Activated T-cell treated with anti-CD3 and anti-CD28 coated beads, Interleukin-2, amount 50 U/mL, for 24 hours (primary cell): ENCODE measurements at regions not wholly inside any gene's neighbourhood (a gene's known extent, or its start where the extent isn't known, plus 50 kb on each side); places are given as distances from the start of the nearest gene placed in this dataset.
"Not testable (repeated sequence)": the region's sequence is repeated elsewhere in the genome, so short reads cannot be mapped to it uniquely, and the experiment has no call there.

Experiments
- DNase-seq: peaks from one replicate; pipeline ENCODE4 v3.0.0-alpha.2; 2020
- H3K27ac Mint-ChIP-seq: 2 replicates; pipeline ENCODE4 v1.8.0; 2020; ENCODE audit warnings: mild to moderate bottlenecking, mixed read lengths
- H3K27me3 Mint-ChIP-seq: 2 replicates; pipeline ENCODE4 v1.8.0; 2020; ENCODE audit warnings: mixed read lengths
- H3K36me3 Mint-ChIP-seq: 2 replicates; pipeline ENCODE4 v1.8.0; 2020; ENCODE audit warnings: low read depth, mixed read lengths
- H3K4me1 Mint-ChIP-seq: 2 replicates; pipeline ENCODE4 v1.8.0; 2020; ENCODE audit warnings: low read depth, mixed read lengths
- H3K4me3 Mint-ChIP-seq: 2 replicates; pipeline ENCODE4 v1.8.0; 2020; ENCODE audit warnings: mild to moderate bottlenecking, moderate library complexity, mixed read lengths
- H3K9me3 Mint-ChIP-seq: 2 replicates; pipeline ENCODE4 v1.8.0; 2020; ENCODE audit warnings: mixed read lengths

GRCh38 chr18:41096504-41096903 is 858.5 kb upstream of the PIK3C3 start:
- no peak overlapping the region for H3K4me3 Mint-ChIP-seq
- no peaks in the 10 kb centered on the region for H3K27me3 Mint-ChIP-seq
- no peak for DNase-seq
- H3K9me3 Mint-ChIP-seq = peaks cover 32% of the 10 kb centered on the region
- no peaks in the 10 kb centered on the region for H3K36me3 Mint-ChIP-seq
- H3K27ac Mint-ChIP-seq = no peak overlapping the region
- no peaks in the 10 kb centered on the region for H3K4me1 Mint-ChIP-seq

- H3K27me3 Mint-ChIP-seq = no peaks in the 10 kb centered on the region
- no peak overlapping the region for H3K27ac Mint-ChIP-seq
- peaks cover 20% of the 10 kb centered on the region for H3K9me3 Mint-ChIP-seq
- no peak overlapping the region for H3K4me3 Mint-ChIP-seq
- H3K4me1 Mint-ChIP-seq = no peaks in the 10 kb centered on the region
- no peaks in the 10 kb centered on the region for H3K36me3 Mint-ChIP-seq
- DNase-seq = no peak
Measured at GRCh38 chr18:41077076-41077475, 878.0 kb upstream of the PIK3C3 start.

GRCh38 chr18:41075212-41075611 is 879.8 kb upstream of the PIK3C3 start:
- H3K4me3 Mint-ChIP-seq = no peak overlapping the region
- no peaks in the 10 kb centered on the region for H3K4me1 Mint-ChIP-seq
- H3K27me3 Mint-ChIP-seq = no peaks in the 10 kb centered on the region
- no peaks in the 10 kb centered on the region for H3K36me3 Mint-ChIP-seq
- DNase-seq = no peak
- no peak overlapping the region for H3K27ac Mint-ChIP-seq
- peaks cover 24% of the 10 kb centered on the region for H3K9me3 Mint-ChIP-seq

GRCh38 chr18:41073372-41073954 is 881.6 kb upstream of the PIK3C3 start:
- Mint-ChIP-seq H3K9me3 (peaks cover 28% of the 10 kb centered on the region), H3K27ac (no peak overlapping the region), H3K36me3 (no peaks in the 10 kb centered on the region), H3K27me3 (no peaks in the 10 kb centered on the region), H3K4me1 (no peaks in the 10 kb centered on the region), H3K4me3 (no peak overlapping the region)
- no peak for DNase-seq

GRCh38 chr18:41072946-41073345 is 882.1 kb upstream of the PIK3C3 start:
- no peaks in the 10 kb centered on the region for H3K4me1 Mint-ChIP-seq
- no peak overlapping the region for H3K4me3 Mint-ChIP-seq
- no peaks in the 10 kb centered on the region for H3K27me3 Mint-ChIP-seq
- H3K27ac Mint-ChIP-seq = no peak overlapping the region
- no peaks in the 10 kb centered on the region for H3K36me3 Mint-ChIP-seq
- H3K9me3 Mint-ChIP-seq = peaks cover 28% of the 10 kb centered on the region
- DNase-seq = no peak

- H3K9me3 Mint-ChIP-seq = peaks cover 23% of the 10 kb centered on the region
- DNase-seq = no peak
- no peaks in the 10 kb centered on the region for H3K4me1 Mint-ChIP-seq
- no peak overlapping the region for H3K4me3 Mint-ChIP-seq
- no peak overlapping the region for H3K27ac Mint-ChIP-seq
- no peaks in the 10 kb centered on the region for H3K36me3 Mint-ChIP-seq
- no peaks in the 10 kb centered on the region for H3K27me3 Mint-ChIP-seq
Measured at GRCh38 chr18:41071826-41072225, 883.2 kb upstream of the PIK3C3 start.

- H3K4me1 Mint-ChIP-seq = no peaks in the 10 kb centered on the region
- no peak overlapping the region for H3K27ac Mint-ChIP-seq
- no peak overlapping the region for H3K4me3 Mint-ChIP-seq
- H3K27me3 Mint-ChIP-seq = no peaks in the 10 kb centered on the region
- peaks cover 19% of the 10 kb centered on the region for H3K9me3 Mint-ChIP-seq
- DNase-seq = no peak
- H3K36me3 Mint-ChIP-seq = no peaks in the 10 kb centered on the region
Measured at GRCh38 chr18:41069167-41069566, 885.9 kb upstream of the PIK3C3 start.

GRCh38 chr18:41064916-41065315 is 890.1 kb upstream of the PIK3C3 start:
- Mint-ChIP-seq H3K9me3 (peaks cover 11% of the 10 kb centered on the region), H3K27ac (no peak overlapping the region), H3K36me3 (no peaks in the 10 kb centered on the region), H3K4me1 (no peaks in the 10 kb centered on the region), H3K4me3 (no peak overlapping the region), H3K27me3 (no peaks in the 10 kb centered on the region)
- no peak for DNase-seq

- Mint-ChIP-seq H3K27ac (no peak overlapping the region), H3K4me1 (no peaks in the 10 kb centered on the region), H3K27me3 (no peaks in the 10 kb centered on the region), H3K9me3 (peaks cover 17% of the 10 kb centered on the region), H3K4me3 (no peak overlapping the region), H3K36me3 (no peaks in the 10 kb centered on the region)
- no peak for DNase-seq
Measured at GRCh38 chr18:41060967-41061366, 894.1 kb upstream of the PIK3C3 start.

- peaks cover 25% of the 10 kb centered on the region for H3K9me3 Mint-ChIP-seq
- H3K4me3 Mint-ChIP-seq = no peak overlapping the region
- H3K4me1 Mint-ChIP-seq = no peaks in the 10 kb centered on the region
- H3K27me3 Mint-ChIP-seq = no peaks in the 10 kb centered on the region
- H3K36me3 Mint-ChIP-seq = no peaks in the 10 kb centered on the region
- no peak overlapping the region for H3K27ac Mint-ChIP-seq
- DNase-seq = no peak
Measured at GRCh38 chr18:41059126-41059415, 896.0 kb upstream of the PIK3C3 start.

GRCh38 chr18:41058351-41059125 is 896.5 kb upstream of the PIK3C3 start:
- Mint-ChIP-seq H3K4me1 (no peaks in the 10 kb centered on the region), H3K36me3 (no peaks in the 10 kb centered on the region), H3K27ac (no peak overlapping the region), H3K27me3 (no peaks in the 10 kb centered on the region), H3K4me3 (no peak overlapping the region), H3K9me3 (peaks cover 23% of the 10 kb centered on the region)
- DNase-seq = no peak

GRCh38 chr18:41052625-41053024 is 902.4 kb upstream of the PIK3C3 start:
- Mint-ChIP-seq H3K4me3 (no peak overlapping the region), H3K27me3 (no peaks in the 10 kb centered on the region), H3K27ac (no peak overlapping the region), H3K4me1 (no peaks in the 10 kb centered on the region), H3K36me3 (no peaks in the 10 kb centered on the region), H3K9me3 (peaks cover 20% of the 10 kb centered on the region)
- no peak for DNase-seq

- H3K36me3 Mint-ChIP-seq, DNase-seq, H3K4me3 Mint-ChIP-seq, H3K27ac Mint-ChIP-seq, H3K4me1 Mint-ChIP-seq, H3K9me3 Mint-ChIP-seq, H3K27me3 Mint-ChIP-seq: not testable (repeated sequence)
Measured at GRCh38 chr18:41046250-41046649, 908.8 kb upstream of the PIK3C3 start.

- H3K27me3 Mint-ChIP-seq = no peaks in the 10 kb centered on the region
- no peak overlapping the region for H3K4me3 Mint-ChIP-seq
- no peak overlapping the region for H3K27ac Mint-ChIP-seq
- no peaks in the 10 kb centered on the region for H3K36me3 Mint-ChIP-seq
- H3K4me1 Mint-ChIP-seq = no peaks in the 10 kb centered on the region
- H3K9me3 Mint-ChIP-seq = peaks cover 12% of the 10 kb centered on the region
- no peak for DNase-seq
Measured at GRCh38 chr18:41043876-41044275, 911.2 kb upstream of the PIK3C3 start.

- Mint-ChIP-seq H3K4me1 (no peaks in the 10 kb centered on the region), H3K27me3 (no peaks in the 10 kb centered on the region), H3K27ac (no peak overlapping the region), H3K4me3 (no peak overlapping the region), H3K36me3 (no peaks in the 10 kb centered on the region), H3K9me3 (peaks cover 18% of the 10 kb centered on the region)
- DNase-seq = no peak
Measured at GRCh38 chr18:41042866-41043265, 912.2 kb upstream of the PIK3C3 start.

- H3K27me3 Mint-ChIP-seq = no peaks in the 10 kb centered on the region
- DNase-seq = no peak
- H3K9me3 Mint-ChIP-seq = peaks cover 32% of the 10 kb centered on the region
- no peak overlapping the region for H3K4me3 Mint-ChIP-seq
- no peak overlapping the region for H3K27ac Mint-ChIP-seq
- no peaks in the 10 kb centered on the region for H3K36me3 Mint-ChIP-seq
- no peaks in the 10 kb centered on the region for H3K4me1 Mint-ChIP-seq
Measured at GRCh38 chr18:41038071-41038470, 917.0 kb upstream of the PIK3C3 start.
